ENCODE measurements at regions not wholly inside any gene's neighbourhood (a gene's known extent, or its start where the extent isn't known, plus 50 kb on each side); places are given as distances from the start of the nearest gene placed in this dataset.

DNA sequence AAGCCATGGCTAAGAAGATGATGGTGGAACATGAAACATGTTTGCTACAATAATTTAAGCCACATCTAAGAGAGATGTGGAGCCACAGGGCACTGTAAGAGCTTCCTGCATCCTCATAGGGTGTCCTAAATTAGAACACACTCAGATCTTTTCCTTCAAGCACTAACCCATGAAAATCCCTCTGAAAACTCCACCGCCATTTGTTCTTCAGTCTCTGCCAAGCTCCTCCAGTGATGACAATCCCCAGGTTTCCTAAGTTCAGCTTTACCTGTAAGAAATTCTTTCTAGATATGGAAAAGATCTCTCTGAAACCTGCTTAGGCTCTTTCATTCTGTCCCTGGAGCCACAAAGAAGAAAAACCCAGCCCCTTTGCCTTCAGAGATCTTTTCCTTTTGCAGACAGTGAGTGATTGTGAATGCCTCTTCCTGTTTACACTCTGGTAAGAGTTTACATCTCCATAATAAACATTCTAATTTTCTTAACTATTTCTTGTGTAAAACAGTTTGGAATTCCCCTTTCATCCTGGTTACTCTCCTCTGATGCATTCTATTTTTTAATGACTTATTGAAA is 907.2 kb downstream of the VRK1 start:
- H3K4me2 ChIP-seq = no peak overlapping the region
- no peak overlapping the region for H3K4me3 ChIP-seq
- no peaks in the 10 kb centered on the region for H3K9me2 ChIP-seq (replicated peaks; ENCODE audit: insufficient read depth)
- 90% methylated on average over 1 of the region's 1 CpG for WGBS (ENCODE audit: low lambda C conversion rate, missing lambda C conversion rate)
- no peak for DNase-seq (ENCODE audit: low spot score)
- no peaks in the 10 kb centered on the region for H3K9me3 ChIP-seq (ENCODE audit: low read depth)
- no peaks in the 10 kb centered on the region for H3K27me3 ChIP-seq
- no peaks in the 10 kb centered on the region for H4K20me1 ChIP-seq (ENCODE audit: insufficient read depth, poor library complexity, severe bottlenecking)
- H3K27ac ChIP-seq = no peak overlapping the region
- no peak overlapping the region for H2AFZ ChIP-seq
- no peaks in the 10 kb centered on the region for H3K79me2 ChIP-seq
- no peaks in the 10 kb centered on the region for H3K4me1 ChIP-seq (ENCODE audit: insufficient read depth)
- no peaks in the 10 kb centered on the region for H3K36me3 ChIP-seq (replicated peaks; ENCODE audit: insufficient read depth, low read depth)
- TF ChIP-seq, protein P1, sequence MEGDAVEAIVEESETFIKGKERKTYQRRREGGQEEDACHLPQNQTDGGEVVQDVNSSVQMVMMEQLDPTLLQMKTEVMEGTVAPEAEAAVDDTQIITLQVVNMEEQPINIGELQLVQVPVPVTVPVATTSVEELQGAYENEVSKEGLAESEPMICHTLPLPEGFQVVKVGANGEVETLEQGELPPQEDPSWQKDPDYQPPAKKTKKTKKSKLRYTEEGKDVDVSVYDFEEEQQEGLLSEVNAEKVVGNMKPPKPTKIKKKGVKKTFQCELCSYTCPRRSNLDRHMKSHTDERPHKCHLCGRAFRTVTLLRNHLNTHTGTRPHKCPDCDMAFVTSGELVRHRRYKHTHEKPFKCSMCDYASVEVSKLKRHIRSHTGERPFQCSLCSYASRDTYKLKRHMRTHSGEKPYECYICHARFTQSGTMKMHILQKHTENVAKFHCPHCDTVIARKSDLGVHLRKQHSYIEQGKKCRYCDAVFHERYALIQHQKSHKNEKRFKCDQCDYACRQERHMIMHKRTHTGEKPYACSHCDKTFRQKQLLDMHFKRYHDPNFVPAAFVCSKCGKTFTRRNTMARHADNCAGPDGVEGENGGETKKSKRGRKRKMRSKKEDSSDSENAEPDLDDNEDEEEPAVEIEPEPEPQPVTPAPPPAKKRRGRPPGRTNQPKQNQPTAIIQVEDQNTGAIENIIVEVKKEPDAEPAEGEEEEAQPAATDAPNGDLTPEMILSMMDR (IDR thresholded peaks at IDR 0.05; ENCODE audit: poor library complexity) = no peak
- TF ChIP-seq EZH2 (IDR thresholded peaks at IDR 0.05; ENCODE audit: borderline replicate concordance) = no peak
- no peak for TF ChIP-seq EZH2phosphoT487 (IDR thresholded peaks at IDR 0.05; ENCODE audit: low read depth, severe bottlenecking, unreplicated experiment)

DNA sequence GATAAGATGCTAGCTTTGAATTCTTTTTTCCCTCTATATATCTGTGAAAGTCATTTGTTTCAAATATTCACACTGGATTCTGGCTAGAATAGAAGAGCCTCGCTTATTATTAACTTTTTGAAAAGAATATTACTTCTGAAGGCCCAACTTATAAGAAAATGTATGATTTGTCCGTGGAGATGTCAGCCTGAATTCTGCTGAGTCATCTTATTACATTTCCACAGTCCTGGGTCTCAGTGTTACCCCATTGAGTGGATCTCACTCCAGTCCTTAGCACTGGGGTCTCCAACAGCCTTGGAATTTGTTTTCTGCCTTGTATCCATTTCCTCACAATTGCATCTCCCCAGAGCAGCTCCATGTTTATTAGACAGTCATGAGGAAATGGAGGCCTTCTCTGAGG is 907.9 kb downstream of the VRK1 start:
- WGBS (ENCODE audit: low lambda C conversion rate, missing lambda C conversion rate) = 69% methylated on average over 2 of the region's 2 CpGs
- Histone ChIP-seq H3K4me2 (no peak overlapping the region), H3K27me3 (no peaks in the 10 kb centered on the region), H3K9me2 (replicated peaks; ENCODE audit: insufficient read depth) (no peaks in the 10 kb centered on the region), H3K36me3 (replicated peaks; ENCODE audit: insufficient read depth, low read depth) (no peaks in the 10 kb centered on the region), H4K20me1 (ENCODE audit: insufficient read depth, poor library complexity, severe bottlenecking) (no peaks in the 10 kb centered on the region), H2AFZ (no peak overlapping the region), H3K27ac (no peak overlapping the region), H3K4me1 (ENCODE audit: insufficient read depth) (no peaks in the 10 kb centered on the region), H3K4me3 (no peak overlapping the region), H3K79me2 (no peaks in the 10 kb centered on the region), H3K9me3 (ENCODE audit: low read depth) (no peaks in the 10 kb centered on the region)
- TF ChIP-seq EZH2phosphoT487 (IDR thresholded peaks at IDR 0.05; ENCODE audit: low read depth, severe bottlenecking, unreplicated experiment) = no peak
- TF ChIP-seq, protein P1 (IDR thresholded peaks at IDR 0.05; ENCODE audit: poor library complexity) = no peak
- TF ChIP-seq EZH2 (IDR thresholded peaks at IDR 0.05; ENCODE audit: borderline replicate concordance) = no peak
- DNase-seq (ENCODE audit: low spot score) = no peak

DNA sequence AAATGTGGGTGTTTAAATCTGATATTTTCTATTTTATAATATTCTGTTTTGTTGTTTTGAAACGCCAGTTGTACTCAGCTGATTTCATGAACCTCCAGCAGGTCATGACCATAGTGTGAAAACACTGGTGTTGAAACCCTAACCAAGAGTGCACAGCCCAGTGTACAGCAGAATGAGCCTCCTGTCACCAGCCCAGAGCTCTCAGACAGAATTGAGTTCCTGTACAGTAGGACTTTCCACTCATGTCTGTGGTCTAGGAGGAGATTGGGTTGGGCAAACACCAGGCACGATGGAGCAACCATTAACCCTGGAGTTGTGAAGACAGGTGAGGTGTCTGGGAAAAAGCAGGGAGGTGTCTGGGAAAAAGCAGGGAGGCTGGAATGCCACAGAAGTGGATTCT is 908.8 kb downstream of the VRK1 start:
- 78% methylated on average over 2 of the region's 2 CpGs for WGBS (ENCODE audit: low lambda C conversion rate, missing lambda C conversion rate)
- no peak overlapping the region for H3K4me2 ChIP-seq
- no peaks in the 10 kb centered on the region for H3K9me2 ChIP-seq (replicated peaks; ENCODE audit: insufficient read depth)
- H3K79me2 ChIP-seq = no peaks in the 10 kb centered on the region
- H3K27me3 ChIP-seq = no peaks in the 10 kb centered on the region
- no peak overlapping the region for H2AFZ ChIP-seq
- H3K27ac ChIP-seq = no peak overlapping the region
- H4K20me1 ChIP-seq (ENCODE audit: insufficient read depth, poor library complexity, severe bottlenecking) = no peaks in the 10 kb centered on the region
- H3K9me3 ChIP-seq (ENCODE audit: low read depth) = no peaks in the 10 kb centered on the region
- H3K36me3 ChIP-seq (replicated peaks; ENCODE audit: insufficient read depth, low read depth) = no peaks in the 10 kb centered on the region
- no peak for DNase-seq (ENCODE audit: low spot score)
- no peaks in the 10 kb centered on the region for H3K4me1 ChIP-seq (ENCODE audit: insufficient read depth)
- TF ChIP-seq EZH2phosphoT487 (IDR thresholded peaks at IDR 0.05; ENCODE audit: low read depth, severe bottlenecking, unreplicated experiment) (no peak), EZH2 (IDR thresholded peaks at IDR 0.05; ENCODE audit: borderline replicate concordance) (no peak)
- TF ChIP-seq, protein P1 (IDR thresholded peaks at IDR 0.05; ENCODE audit: poor library complexity) = no peak
- H3K4me3 ChIP-seq = no peak overlapping the region

DNA sequence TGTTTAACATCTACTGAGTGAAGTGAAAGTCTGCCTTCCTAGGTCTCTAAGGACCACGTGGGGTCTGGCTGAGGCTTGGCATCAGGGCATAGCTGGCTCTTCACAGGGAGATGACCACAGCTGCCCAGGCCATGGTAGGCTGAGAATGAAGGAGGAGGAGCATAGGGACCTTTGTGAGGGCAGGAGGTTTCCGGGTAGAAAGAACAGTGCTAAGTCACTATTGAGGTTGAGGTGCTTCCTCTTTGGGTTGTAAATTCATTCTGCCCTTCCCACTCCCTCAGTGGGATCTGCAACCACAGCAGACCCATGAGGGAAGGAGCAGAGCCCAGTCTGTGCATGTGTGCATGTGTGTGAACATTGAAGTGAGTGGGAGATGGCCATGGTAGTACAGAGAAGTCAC is 909.6 kb downstream of the VRK1 start:
- Histone ChIP-seq H3K4me1 (ENCODE audit: insufficient read depth) (no peaks in the 10 kb centered on the region), H3K27ac (no peak overlapping the region), H3K27me3 (no peaks in the 10 kb centered on the region), H3K4me3 (no peak overlapping the region), H2AFZ (no peak overlapping the region), H3K4me2 (no peak overlapping the region), H4K20me1 (ENCODE audit: insufficient read depth, poor library complexity, severe bottlenecking) (no peaks in the 10 kb centered on the region), H3K36me3 (replicated peaks; ENCODE audit: insufficient read depth, low read depth) (no peaks in the 10 kb centered on the region), H3K79me2 (no peaks in the 10 kb centered on the region), H3K9me2 (replicated peaks; ENCODE audit: insufficient read depth) (no peaks in the 10 kb centered on the region), H3K9me3 (ENCODE audit: low read depth) (no peaks in the 10 kb centered on the region)
- TF ChIP-seq EZH2phosphoT487 (IDR thresholded peaks at IDR 0.05; ENCODE audit: low read depth, severe bottlenecking, unreplicated experiment) (no peak), EZH2 (IDR thresholded peaks at IDR 0.05; ENCODE audit: borderline replicate concordance) (no peak)
- WGBS (ENCODE audit: low lambda C conversion rate, missing lambda C conversion rate) = 81% methylated on average over 2 of the region's 2 CpGs
- no peak for DNase-seq (ENCODE audit: low spot score)
